Natural killer cell treated with Interleukin-12 subunit alpha and Interleukin-12 subunit beta and Interleukin-15 and Interleukin-18, amount 100 ng/mL, for 72 hours (primary cell): ENCODE measurements at regions not wholly inside any gene's neighbourhood (a gene's known extent, or its start where the extent isn't known, plus 50 kb on each side); places are given as distances from the start of the nearest gene placed in this dataset.
"Not testable (repeated sequence)": the region's sequence is repeated elsewhere in the genome, so short reads cannot be mapped to it uniquely, and the experiment has no call there.

Experiments
- ATAC-seq, 2 donors: fragments of 150-1000 bp; cut with Tn5 transposase in 1 of 2; sonication (Bioruptor Pico), chemical (Tn5 transposase) in 1 of 2; 2 replicates each; pipeline ENCODE4 v1.10.0; 2021
- DNase-seq: peaks from one replicate; pipeline ENCODE4 v3.0.0; 2022; ENCODE audit warnings: low spot score
- H3K27ac Mint-ChIP-seq, 2 donors: 1 replicate in 1 of 2; 2 replicates in 1 of 2; pipeline ENCODE4 v1.8.0; 2022; ENCODE audit warnings: mixed read lengths in 2 of 2, mild to moderate bottlenecking in 1 of 2, moderate library complexity in 1 of 2
- H3K27me3 Mint-ChIP-seq, 2 donors: 1 replicate in 1 of 2; 2 replicates in 1 of 2; pipeline ENCODE4 v1.8.0; 2022; ENCODE audit warnings: mixed read lengths in 2 of 2
- H3K36me3 Mint-ChIP-seq: one replicate; pipeline ENCODE4 v1.8.0; 2022; ENCODE audit warnings: mixed read lengths
- H3K4me1 Mint-ChIP-seq, 2 donors: 1 replicate in 1 of 2; 2 replicates in 1 of 2; pipeline ENCODE4 v1.8.0; 2022; ENCODE audit warnings: low read depth in 2 of 2, mixed read lengths in 2 of 2, mild to moderate bottlenecking in 1 of 2
- H3K4me3 Mint-ChIP-seq: one replicate; pipeline ENCODE4 v1.8.0; 2022; ENCODE audit warnings: mixed read lengths
- H3K9me3 Mint-ChIP-seq: 2 replicates; pipeline ENCODE4 v1.8.0; 2022; ENCODE audit warnings: mixed read lengths

- no peak for DNase-seq
- Mint-ChIP-seq H3K27ac (no peak overlapping the region), H3K9me3 (peaks cover 14% of the 10 kb centered on the region), H3K27me3 (no peaks in the 10 kb centered on the region), H3K4me3 (no peak overlapping the region), H3K36me3 (peaks cover 6% of the 10 kb centered on the region), H3K4me1 (no peaks in the 10 kb centered on the region)
- ATAC-seq: no peak
Observed at GRCh38 chr4:31185014-31185585, 464.9 kb downstream of the PCDH7 start.

- no peak for DNase-seq
- H3K4me1 Mint-ChIP-seq: no peaks in the 10 kb centered on the region
- no peak overlapping the region for H3K4me3 Mint-ChIP-seq
- H3K9me3 Mint-ChIP-seq: peaks cover 12% of the 10 kb centered on the region
- no peaks in the 10 kb centered on the region for H3K27me3 Mint-ChIP-seq
- H3K36me3 Mint-ChIP-seq: peaks cover 6% of the 10 kb centered on the region
- H3K27ac Mint-ChIP-seq: no peak overlapping the region
- no peak for ATAC-seq
Observed at GRCh38 chr4:31187979-31188378, 467.8 kb downstream of the PCDH7 start.

DNA sequence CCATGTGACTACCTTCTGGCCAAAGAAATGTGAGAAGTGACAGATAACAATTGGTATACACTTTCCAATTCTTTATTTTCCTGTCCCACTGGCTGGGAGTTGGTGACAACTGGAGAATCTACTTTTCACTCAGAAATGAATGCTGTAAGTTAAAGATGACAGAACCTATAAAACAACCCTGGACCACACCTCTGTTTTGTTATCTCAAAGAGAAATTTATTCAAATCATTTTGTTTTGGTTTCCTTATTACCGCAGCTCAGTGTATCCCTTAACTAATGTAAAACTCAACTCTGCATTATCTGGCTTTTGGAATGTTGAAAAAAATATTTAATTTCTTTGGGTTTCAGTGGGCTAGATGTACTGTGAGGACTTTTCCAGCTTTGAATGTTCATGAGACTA is 469.8 kb downstream of the PCDH7 start:
- H3K9me3 Mint-ChIP-seq: peaks cover 14% of the 10 kb centered on the region
- DNase-seq: no peak
- no peaks in the 10 kb centered on the region for H3K36me3 Mint-ChIP-seq
- H3K4me1 Mint-ChIP-seq: no peaks in the 10 kb centered on the region
- H3K27me3 Mint-ChIP-seq: no peaks in the 10 kb centered on the region
- H3K4me3 Mint-ChIP-seq: no peak overlapping the region
- H3K27ac Mint-ChIP-seq: no peak overlapping the region
- ATAC-seq: no peak

DNA sequence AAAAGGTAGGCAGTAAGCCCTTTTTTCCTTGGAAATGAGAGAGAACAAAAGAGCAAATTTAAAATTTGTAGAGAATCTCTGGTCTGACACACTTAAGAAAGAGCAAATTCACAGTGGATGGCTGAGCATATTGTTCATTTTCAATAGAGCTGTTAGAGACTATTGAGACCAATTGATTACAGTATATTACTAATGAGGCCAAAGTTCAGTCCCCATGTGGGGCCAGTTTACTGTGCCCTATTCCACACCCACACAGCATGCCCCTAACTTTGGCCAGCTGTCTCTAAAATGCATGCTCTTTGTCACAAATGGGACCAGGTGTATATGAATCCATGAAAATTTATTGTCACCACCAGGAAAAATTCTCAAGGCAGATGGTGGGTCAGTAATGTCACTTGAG is 470.5 kb downstream of the PCDH7 start:
- no peaks in the 10 kb centered on the region for H3K27me3 Mint-ChIP-seq
- no peak for ATAC-seq
- peaks cover 10% of the 10 kb centered on the region for H3K9me3 Mint-ChIP-seq
- no peak overlapping the region for H3K27ac Mint-ChIP-seq
- H3K4me1 Mint-ChIP-seq: no peaks in the 10 kb centered on the region
- DNase-seq: no peak
- H3K4me3 Mint-ChIP-seq: no peak overlapping the region
- no peaks in the 10 kb centered on the region for H3K36me3 Mint-ChIP-seq

- no peaks in the 10 kb centered on the region for H3K4me1 Mint-ChIP-seq
- H3K27ac Mint-ChIP-seq: no peak overlapping the region
Observed at GRCh38 chr4:31192341-31192740, 472.2 kb downstream of the PCDH7 start.

DNA sequence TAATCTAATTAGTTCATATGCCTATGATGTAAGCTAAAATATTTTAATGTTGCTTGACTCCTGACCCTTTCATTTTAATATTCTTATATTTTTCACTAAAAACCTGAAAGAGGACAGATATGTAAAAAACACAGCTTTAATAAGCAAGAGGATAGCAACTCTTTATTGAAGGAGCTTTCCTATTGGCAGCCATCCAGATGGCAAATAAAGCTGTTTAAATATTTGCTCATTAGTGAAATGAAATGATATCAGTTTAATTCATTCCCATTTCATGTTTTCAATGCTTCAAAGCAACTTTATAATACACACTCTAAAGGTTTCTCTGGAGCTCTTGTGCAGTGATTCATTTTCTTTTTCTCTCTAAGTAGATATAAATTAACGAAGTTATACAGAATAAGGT is 473.4 kb downstream of the PCDH7 start:
- no peak overlapping the region for H3K4me3 Mint-ChIP-seq

More at GRCh38 chr4:31192341-31192740, 472.2 kb downstream of the PCDH7 start:
- Mint-ChIP-seq H3K4me3 (no peak overlapping the region), H3K9me3 (peaks cover 16% of the 10 kb centered on the region), H3K36me3 (no peaks in the 10 kb centered on the region), H3K27me3 (no peaks in the 10 kb centered on the region)
- DNase-seq: no peak
- no peak for ATAC-seq

GRCh38 chr4:31194823-31195222 is 474.7 kb downstream of the PCDH7 start:
- H3K27me3 Mint-ChIP-seq: no peaks in the 10 kb centered on the region
- peaks cover 5% of the 10 kb centered on the region for H3K36me3 Mint-ChIP-seq
- DNase-seq (no peak), ATAC-seq (no peak)
- H3K4me1 Mint-ChIP-seq: no peaks in the 10 kb centered on the region
- H3K4me3 Mint-ChIP-seq: no peak overlapping the region
- H3K9me3 Mint-ChIP-seq: peaks cover 11% of the 10 kb centered on the region
- H3K27ac Mint-ChIP-seq: no peak overlapping the region

More for the DNA sequence above, 473.4 kb downstream of the PCDH7 start:
- Mint-ChIP-seq H3K36me3 (peaks cover 5% of the 10 kb centered on the region), H3K4me1 (no peaks in the 10 kb centered on the region), H3K27me3 (no peaks in the 10 kb centered on the region), H3K27ac (no peak overlapping the region), H3K9me3 (peaks cover 11% of the 10 kb centered on the region)
- no peak for ATAC-seq
- DNase-seq: no peak

GRCh38 chr4:31199644-31200043 is 479.5 kb downstream of the PCDH7 start:
- Mint-ChIP-seq H3K36me3 (peaks cover 10% of the 10 kb centered on the region), H3K4me1 (no peaks in the 10 kb centered on the region), H3K27ac (no peak overlapping the region), H3K9me3 (peaks cover 14% of the 10 kb centered on the region), H3K4me3 (no peak overlapping the region), H3K27me3 (no peaks in the 10 kb centered on the region)
- DNase-seq: no peak
- no peak for ATAC-seq

- not testable (repeated sequence) for H3K9me3 Mint-ChIP-seq, ATAC-seq, DNase-seq, H3K4me1 Mint-ChIP-seq, H3K27ac Mint-ChIP-seq, H3K27me3 Mint-ChIP-seq, H3K4me3 Mint-ChIP-seq
- H3K36me3 Mint-ChIP-seq: peaks cover 10% of the 10 kb centered on the region
Observed at GRCh38 chr4:31202054-31202453, 481.9 kb downstream of the PCDH7 start.

DNA sequence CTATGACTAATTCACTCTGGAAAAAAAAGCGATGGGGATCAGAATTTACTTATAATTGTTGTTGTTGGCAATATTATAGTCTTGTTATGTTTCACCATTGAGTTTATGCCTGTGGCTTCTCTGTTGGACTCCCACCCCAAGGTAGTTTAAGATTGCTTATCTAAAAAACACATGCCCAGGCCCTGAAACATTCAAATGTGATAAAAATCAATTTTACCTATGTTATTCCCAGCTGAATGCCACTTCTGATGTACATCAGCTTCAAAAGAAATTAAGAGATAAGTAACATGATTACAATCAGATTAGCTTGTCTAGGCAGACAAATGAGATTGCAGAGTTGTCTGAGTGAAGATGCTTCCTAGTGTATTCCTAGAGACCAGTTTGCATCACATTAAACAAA is 484.7 kb downstream of the PCDH7 start:
- Mint-ChIP-seq H3K4me1 (no peaks in the 10 kb centered on the region), H3K9me3 (peaks cover 9% of the 10 kb centered on the region), H3K27ac (no peak overlapping the region), H3K27me3 (no peaks in the 10 kb centered on the region), H3K4me3 (no peak overlapping the region), H3K36me3 (peaks cover 4% of the 10 kb centered on the region)
- ATAC-seq (no peak), DNase-seq (no peak)

GRCh38 chr4:31220921-31221320 is 500.8 kb downstream of the PCDH7 start:
- H3K27me3 Mint-ChIP-seq: no peaks in the 10 kb centered on the region
- H3K4me3 Mint-ChIP-seq: no peak overlapping the region
- H3K9me3 Mint-ChIP-seq: peaks cover 8% of the 10 kb centered on the region
- H3K36me3 Mint-ChIP-seq: no peaks in the 10 kb centered on the region
- H3K27ac Mint-ChIP-seq: no peak overlapping the region
- DNase-seq (no peak), ATAC-seq (no peak)
- H3K4me1 Mint-ChIP-seq: no peaks in the 10 kb centered on the region

- H3K36me3 Mint-ChIP-seq: peaks cover 5% of the 10 kb centered on the region
- no peak overlapping the region for H3K4me3 Mint-ChIP-seq
- H3K27ac Mint-ChIP-seq: no peak overlapping the region
- ATAC-seq: no peak
- no peak for DNase-seq
- no peaks in the 10 kb centered on the region for H3K27me3 Mint-ChIP-seq
- no peaks in the 10 kb centered on the region for H3K4me1 Mint-ChIP-seq
- H3K9me3 Mint-ChIP-seq: peaks cover 20% of the 10 kb centered on the region
Observed at GRCh38 chr4:31228068-31228467, 507.9 kb downstream of the PCDH7 start.

DNA sequence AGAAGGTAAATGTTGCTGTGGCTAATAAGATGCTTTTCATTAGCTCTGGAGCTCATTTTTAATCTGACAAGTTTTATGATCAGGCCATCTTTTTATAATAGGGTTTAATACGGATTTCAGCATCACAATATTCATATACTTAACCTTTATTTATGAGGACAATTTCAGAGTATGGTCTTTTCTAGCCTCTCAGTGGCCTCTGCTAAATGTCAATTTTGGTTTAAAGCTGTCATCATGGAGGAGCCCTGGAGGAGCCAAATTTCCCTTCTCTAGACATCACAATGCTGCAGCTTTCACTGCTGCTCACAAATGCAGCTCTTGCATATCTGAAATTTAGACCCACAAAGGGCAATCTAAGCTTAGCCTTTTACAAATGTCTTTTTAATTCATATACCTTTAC is 510.4 kb downstream of the PCDH7 start:
- DNase-seq: no peak
- Mint-ChIP-seq H3K27me3 (no peaks in the 10 kb centered on the region), H3K9me3 (peaks cover 13% of the 10 kb centered on the region), H3K4me1 (no peaks in the 10 kb centered on the region), H3K4me3 (no peak overlapping the region), H3K36me3 (peaks cover 5% of the 10 kb centered on the region), H3K27ac (no peak overlapping the region)
- ATAC-seq: no peak

GRCh38 chr4:31234494-31234893 is 514.3 kb downstream of the PCDH7 start:
- no peaks in the 10 kb centered on the region for H3K36me3 Mint-ChIP-seq
- ATAC-seq (no peak), DNase-seq (no peak)
- H3K27ac Mint-ChIP-seq: no peak overlapping the region
- no peak overlapping the region for H3K4me3 Mint-ChIP-seq
- no peaks in the 10 kb centered on the region for H3K4me1 Mint-ChIP-seq
- H3K27me3 Mint-ChIP-seq: no peaks in the 10 kb centered on the region
- peaks cover 14% of the 10 kb centered on the region for H3K9me3 Mint-ChIP-seq

DNA sequence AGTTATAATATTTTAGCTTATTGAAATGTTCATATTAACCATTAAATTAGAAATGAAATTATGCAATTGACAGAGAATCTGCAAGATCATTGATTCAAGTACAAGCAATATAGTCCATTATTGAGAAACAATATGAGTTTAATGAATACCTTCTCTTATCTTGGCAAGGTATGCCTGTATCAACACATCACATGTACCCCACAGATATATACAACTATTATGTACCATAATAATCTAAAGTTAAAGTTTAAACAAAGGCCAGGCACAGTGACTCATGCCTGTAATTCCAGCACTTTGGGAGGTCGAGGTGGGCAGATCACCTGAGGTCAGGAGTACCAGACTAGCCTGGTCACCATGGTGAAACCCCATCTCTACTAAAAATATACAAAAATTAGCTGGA is 514.7 kb downstream of the PCDH7 start:
- Mint-ChIP-seq H3K4me3 (no peak overlapping the region), H3K27ac (no peak overlapping the region), H3K4me1 (no peaks in the 10 kb centered on the region), H3K36me3 (no peaks in the 10 kb centered on the region), H3K27me3 (no peaks in the 10 kb centered on the region), H3K9me3 (peaks cover 13% of the 10 kb centered on the region)
- DNase-seq (no peak), ATAC-seq (no peak)
